HG03280 (cell line): ENCODE measurements at regions not wholly inside any gene's neighbourhood (a gene's known extent, or its start where the extent isn't known, plus 50 kb on each side); places are given as distances from the start of the nearest gene placed in this dataset.
"Not testable (repeated sequence)": the region's sequence is repeated elsewhere in the genome, so short reads cannot be mapped to it uniquely, and the experiment has no call there.

Experiments
- ATAC-seq: cut with Tn5 transposase; IDR thresholded peaks from one replicate; pipeline ENCODE4 v1.9.1; 2021; ENCODE audit warnings: mild to moderate bottlenecking, moderate library complexity; ENCODE audit not compliant: unreplicated experiment

GRCh38 chr11:93902921-93903320, 52.5 kb upstream of the VSTM5 start:
- no peak for ATAC-seq

- ATAC-seq: no peak
Measured at GRCh38 chr11:93903989-93904388, 53.6 kb upstream of the VSTM5 start.

- no peak for ATAC-seq
Measured at GRCh38 chr11:93904716-93905115, 54.3 kb upstream of the VSTM5 start.

- ATAC-seq: no peak
Measured at GRCh38 chr11:93905384-93905783, 55.0 kb upstream of the VSTM5 start.

GRCh38 chr11:93906486-93906885, 56.1 kb upstream of the VSTM5 start:
- ATAC-seq: no peak

GRCh38 chr11:93907901-93908300, 57.5 kb upstream of the VSTM5 start:
- ATAC-seq: no peak

GRCh38 chr11:93908689-93909088, 58.3 kb upstream of the VSTM5 start:
- ATAC-seq: no peak

GRCh38 chr11:93917673-93918072, 67.3 kb upstream of the VSTM5 start:
- ATAC-seq: no peak

GRCh38 chr11:93921695-93922468, 71.5 kb upstream of the VSTM5 start:
- peak; percentile 71 for ATAC-seq

GRCh38 chr11:93922830-93923229, 72.4 kb upstream of the VSTM5 start:
- ATAC-seq: no peak

- not testable (repeated sequence) for ATAC-seq
Measured at GRCh38 chr11:93926099-93926498, 75.7 kb upstream of the VSTM5 start.

GRCh38 chr11:93929407-93929806, 79.0 kb upstream of the VSTM5 start:
- ATAC-seq: no peak

GRCh38 chr11:93933230-93933629, 82.8 kb upstream of the VSTM5 start:
- no peak for ATAC-seq

- no peak for ATAC-seq
Measured at GRCh38 chr11:93935826-93936225, 85.3 kb upstream of the HEPHL1 start.

- no peak for ATAC-seq
Measured at GRCh38 chr11:93936460-93936859, 84.7 kb upstream of the HEPHL1 start.

GRCh38 chr11:93939084-93939760, 81.9 kb upstream of the HEPHL1 start:
- no peak for ATAC-seq

GRCh38 chr11:93940395-93940794, 80.8 kb upstream of the HEPHL1 start:
- ATAC-seq: no peak

- no peak for ATAC-seq
Measured at GRCh38 chr11:93942176-93942575, 79.0 kb upstream of the HEPHL1 start.

- ATAC-seq: no peak
Measured at GRCh38 chr11:93945596-93945995, 75.6 kb upstream of the HEPHL1 start.

GRCh38 chr11:93952082-93952780, 68.9 kb upstream of the HEPHL1 start:
- no peak for ATAC-seq

GRCh38 chr11:93957397-93957952, 63.7 kb upstream of the HEPHL1 start:
- ATAC-seq: no peak

GRCh38 chr11:93958991-93959390, 62.2 kb upstream of the HEPHL1 start:
- ATAC-seq: no peak
